ENCODE measurements at regions not wholly inside any gene's neighbourhood (a gene's known extent, or its start where the extent isn't known, plus 50 kb on each side); places are given as distances from the start of the nearest gene placed in this dataset.
"Not testable (repeated sequence)": the region's sequence is repeated elsewhere in the genome, so short reads cannot be mapped to it uniquely, and the experiment has no call there.

- DNase-seq: no peak
Observed at GRCh38 chr12:124472690-124473279, 94.6 kb downstream of the NCOR2 start.

- no peak for DNase-seq
Observed at GRCh38 chr12:124471828-124472227, 95.6 kb downstream of the NCOR2 start.

- DNase-seq: no peak
Observed at GRCh38 chr12:124470806-124471205, 96.6 kb downstream of the NCOR2 start.

GRCh38 chr12:124470139-124470538 lies 97.3 kb downstream of the NCOR2 start:
- no peak for DNase-seq

GRCh38 chr12:124469193-124469888 lies 98.1 kb downstream of the NCOR2 start:
- no peak for DNase-seq

GRCh38 chr12:124467549-124467948 lies 99.9 kb downstream of the NCOR2 start:
- not testable (repeated sequence) for DNase-seq

GRCh38 chr12:124466216-124467128 lies 100.9 kb downstream of the NCOR2 start:
- DNase-seq: no peak

- no peak for DNase-seq
Observed at GRCh38 chr12:124465473-124465872, 101.9 kb downstream of the NCOR2 start.

GRCh38 chr12:124464830-124465229 lies 102.6 kb downstream of the NCOR2 start:
- no peak for DNase-seq

GRCh38 chr12:124464062-124464461 lies 103.3 kb downstream of the NCOR2 start:
- DNase-seq: no peak

- DNase-seq: no peak
Observed at GRCh38 chr12:124463341-124463921, 104.0 kb downstream of the NCOR2 start.

GRCh38 chr12:124462750-124463149 lies 104.7 kb downstream of the NCOR2 start:
- DNase-seq: no peak

- no peak for DNase-seq
Observed at GRCh38 chr12:124461851-124462623, 105.4 kb downstream of the NCOR2 start.

GRCh38 chr12:124461241-124461673 lies 106.2 kb downstream of the NCOR2 start:
- DNase-seq: no peak

- no peak for DNase-seq
Observed at GRCh38 chr12:124460771-124461170, 106.6 kb downstream of the NCOR2 start.

- no peak for DNase-seq
Observed at GRCh38 chr12:124459852-124460645, 107.4 kb downstream of the NCOR2 start.

- DNase-seq: no peak
Observed at GRCh38 chr12:124458992-124459851, 108.2 kb downstream of the NCOR2 start.

GRCh38 chr12:124458220-124458991 lies 109.0 kb downstream of the NCOR2 start:
- DNase-seq: no peak

GRCh38 chr12:124457287-124458219 lies 109.9 kb downstream of the NCOR2 start:
- DNase-seq: no peak

All from DMS79 (cell line).